HFF-Myc (cell line): ENCODE measurements at regions not wholly inside any gene's neighbourhood (a gene's known extent, or its start where the extent isn't known, plus 50 kb on each side); places are given as distances from the start of the nearest gene placed in this dataset.
"Not testable (repeated sequence)": the region's sequence is repeated elsewhere in the genome, so short reads cannot be mapped to it uniquely, and the experiment has no call there.

Experiments
- DNase-seq: peaks from one replicate; pipeline ENCODE4 v3.0.0-alpha.2; 2011; ENCODE audit warnings: low read depth; ENCODE audit errors: extremely low read depth
- H3K4me3 ChIP-seq: replicated peaks from 2 replicates; pipeline ENCODE4 v1.5.1; 2011; ENCODE audit warnings: low read depth, mild to moderate bottlenecking, control low read depth, low read length
- TF ChIP-seq, protein P1 (sequence below): IDR thresholded peaks from 2 replicates; pipeline ENCODE4 v1.5.1; 2012; ENCODE audit warnings: mild to moderate bottlenecking, low read depth, low read length, control low read depth; ENCODE audit errors: missing control alignments

DNA sequence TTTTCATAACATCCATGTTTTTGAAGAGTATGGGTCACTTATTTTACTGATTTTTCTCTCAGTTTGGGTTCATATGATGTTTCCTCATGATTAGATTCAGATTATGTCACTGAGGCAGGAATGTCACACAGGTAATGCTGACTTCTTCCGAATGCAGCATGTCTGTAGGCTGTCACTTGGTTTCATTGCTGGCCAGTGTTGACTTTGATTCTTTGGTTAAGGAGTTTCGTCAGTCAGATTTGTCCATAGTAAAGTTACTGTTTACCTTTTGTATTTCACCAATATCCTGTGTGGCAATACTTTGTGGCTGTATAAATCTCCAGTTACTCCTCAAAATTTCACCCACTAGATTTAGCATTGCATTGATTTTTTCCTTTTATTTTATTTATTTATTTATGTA, 105.6 kb downstream of the MRPL57 start:
- no peak for DNase-seq
- no peak overlapping the region for H3K4me3 ChIP-seq
- TF ChIP-seq, protein P1, sequence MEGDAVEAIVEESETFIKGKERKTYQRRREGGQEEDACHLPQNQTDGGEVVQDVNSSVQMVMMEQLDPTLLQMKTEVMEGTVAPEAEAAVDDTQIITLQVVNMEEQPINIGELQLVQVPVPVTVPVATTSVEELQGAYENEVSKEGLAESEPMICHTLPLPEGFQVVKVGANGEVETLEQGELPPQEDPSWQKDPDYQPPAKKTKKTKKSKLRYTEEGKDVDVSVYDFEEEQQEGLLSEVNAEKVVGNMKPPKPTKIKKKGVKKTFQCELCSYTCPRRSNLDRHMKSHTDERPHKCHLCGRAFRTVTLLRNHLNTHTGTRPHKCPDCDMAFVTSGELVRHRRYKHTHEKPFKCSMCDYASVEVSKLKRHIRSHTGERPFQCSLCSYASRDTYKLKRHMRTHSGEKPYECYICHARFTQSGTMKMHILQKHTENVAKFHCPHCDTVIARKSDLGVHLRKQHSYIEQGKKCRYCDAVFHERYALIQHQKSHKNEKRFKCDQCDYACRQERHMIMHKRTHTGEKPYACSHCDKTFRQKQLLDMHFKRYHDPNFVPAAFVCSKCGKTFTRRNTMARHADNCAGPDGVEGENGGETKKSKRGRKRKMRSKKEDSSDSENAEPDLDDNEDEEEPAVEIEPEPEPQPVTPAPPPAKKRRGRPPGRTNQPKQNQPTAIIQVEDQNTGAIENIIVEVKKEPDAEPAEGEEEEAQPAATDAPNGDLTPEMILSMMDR: no peak

DNA sequence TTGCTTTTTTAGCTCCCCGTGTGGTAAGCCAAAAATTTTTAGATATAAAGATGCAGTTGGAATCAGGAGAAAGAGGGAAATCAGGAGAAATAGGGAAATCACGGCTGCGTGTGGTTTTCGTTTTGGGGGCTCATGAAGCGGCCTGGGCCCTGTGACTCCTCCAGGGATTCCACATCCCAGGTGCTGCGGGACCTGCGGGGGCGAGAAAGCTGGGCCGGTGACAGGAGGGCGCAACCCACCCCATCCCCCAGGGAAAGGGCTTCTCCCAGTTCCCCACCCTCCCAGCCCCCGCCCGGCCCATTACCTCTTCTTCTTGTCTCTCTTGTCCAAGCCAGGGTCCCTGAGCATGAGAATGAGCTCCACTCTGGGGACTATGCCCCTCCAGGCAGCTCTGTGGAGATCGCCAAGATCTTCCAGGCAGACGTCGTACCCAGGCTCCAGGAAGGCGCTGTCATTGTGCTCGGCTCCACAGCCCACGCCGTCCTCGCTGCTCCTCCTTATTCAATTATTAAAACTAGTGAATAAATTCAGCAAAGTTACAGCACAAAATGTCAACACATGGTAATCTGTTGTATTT, 111.0 kb downstream of the MRPL57 start:
- TF ChIP-seq, protein P1: no peak

DNA sequence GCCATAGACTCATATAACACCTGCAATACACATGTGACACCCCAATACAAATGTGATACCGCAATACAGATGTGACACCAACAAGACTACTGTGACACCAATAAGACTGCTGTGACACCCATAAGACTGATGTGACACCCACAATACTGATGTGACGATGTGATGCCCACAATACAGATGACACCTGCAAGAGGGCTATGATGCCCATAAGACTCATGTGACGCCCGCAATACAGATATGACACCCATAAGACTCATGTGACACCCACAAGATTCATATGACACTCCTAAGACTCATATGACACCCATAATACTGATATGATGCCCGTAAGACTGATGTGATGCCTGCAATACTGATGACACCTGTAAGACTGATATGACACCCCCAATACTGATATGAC, 113.0 kb downstream of the MRPL57 start:
- DNase-seq: no peak
- no peak overlapping the region for H3K4me3 ChIP-seq
- TF ChIP-seq, protein P1: no peak

More for the DNA sequence above, 111.0 kb downstream of the MRPL57 start:
- H3K4me3 ChIP-seq: no peak overlapping the region
- no peak for DNase-seq

DNA sequence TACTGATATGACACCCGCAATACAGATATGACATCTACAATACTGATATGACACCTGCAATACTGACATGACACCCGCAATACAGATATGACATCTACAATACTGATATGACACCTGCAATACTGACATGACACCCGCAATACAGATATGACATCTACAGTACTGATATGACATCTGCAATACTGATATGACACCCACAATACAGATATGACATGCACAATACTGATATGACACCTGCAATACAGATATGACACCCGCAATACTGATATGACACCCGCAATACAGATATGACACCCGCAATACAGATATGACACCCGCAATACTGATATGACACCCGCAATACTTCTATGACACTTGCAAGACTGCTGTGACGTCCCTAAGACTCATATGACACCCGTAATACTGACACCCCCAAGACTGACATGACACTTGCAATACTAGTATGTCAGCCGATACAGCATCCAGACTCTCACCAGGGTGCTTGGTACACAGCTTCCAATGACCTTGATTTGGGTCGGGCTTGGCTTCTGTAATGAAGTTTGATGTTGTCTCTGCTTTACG, 114.1 kb downstream of the MRPL57 start:
- not testable (repeated sequence) for DNase-seq

DNA sequence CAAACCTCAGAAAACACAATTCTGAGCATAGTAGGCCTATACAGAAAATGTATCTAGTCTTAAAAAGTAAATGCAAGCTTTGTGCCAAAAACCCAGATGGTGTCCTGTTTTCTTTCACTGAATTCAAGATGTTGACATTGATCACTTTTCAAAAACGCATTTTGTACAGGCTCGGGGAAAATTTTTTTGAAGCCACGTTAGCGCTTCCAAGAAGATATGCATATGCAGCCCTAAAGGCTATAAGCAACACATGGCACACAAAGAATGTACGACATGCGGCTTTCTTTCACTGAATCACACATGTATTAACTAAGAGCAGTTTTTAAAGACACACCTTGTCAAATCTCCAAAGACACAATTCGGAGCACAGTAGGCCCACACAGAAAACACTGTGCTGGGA, 115.4 kb downstream of the MRPL57 start:
- TF ChIP-seq, protein P1: no peak
- H3K4me3 ChIP-seq: no peak overlapping the region
- no peak for DNase-seq

More for the DNA sequence above, 114.1 kb downstream of the MRPL57 start:
- H3K4me3 ChIP-seq: not testable (repeated sequence)

DNA sequence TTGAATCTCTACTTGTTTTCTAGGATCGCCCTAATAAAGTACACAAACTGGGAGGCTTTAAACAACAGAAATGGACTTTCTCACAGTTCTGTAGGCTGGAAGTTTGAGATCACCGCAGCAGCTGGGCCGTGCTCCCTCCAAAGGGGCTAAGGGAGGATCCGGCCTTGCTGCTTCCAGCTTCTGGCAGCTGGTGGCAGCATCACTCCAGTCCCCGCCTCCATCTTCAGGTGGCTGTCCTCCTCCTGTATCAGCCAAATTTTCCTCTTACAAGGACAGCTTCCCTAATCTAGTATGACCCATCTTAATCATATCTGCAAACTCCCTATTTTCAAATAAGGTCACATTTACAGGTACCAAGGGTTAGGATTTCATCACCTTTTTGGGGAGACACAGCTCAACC, 120.5 kb downstream of the MRPL57 start:
- TF ChIP-seq, protein P1: peak; percentile 44
- not testable (repeated sequence) for H3K4me3 ChIP-seq, DNase-seq

DNA sequence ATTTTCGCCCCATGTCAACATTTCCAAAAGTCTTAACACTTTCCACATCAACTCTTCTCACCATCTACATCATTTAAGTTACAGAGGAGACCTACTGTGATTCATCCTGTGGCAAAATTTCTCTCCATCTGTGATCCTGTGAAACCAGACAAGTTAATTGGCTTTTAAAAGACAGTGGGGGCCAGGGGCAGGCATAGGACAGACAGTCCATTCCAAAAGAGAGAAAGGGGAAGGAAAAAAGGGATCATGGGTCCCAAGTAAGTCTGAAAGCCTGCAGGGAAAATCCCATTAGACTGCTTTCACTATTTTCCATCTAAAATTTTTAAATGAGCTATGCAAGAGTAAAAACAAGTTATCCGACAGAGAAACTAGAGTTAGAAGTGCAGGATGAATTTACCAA, 121.0 kb downstream of the MRPL57 start:
- peak overlapping the region; percentile 90 for H3K4me3 ChIP-seq
- DNase-seq: no peak
- TF ChIP-seq, protein P1: no peak
